HepG2 (cell line): ENCODE measurements at regions not wholly inside any gene's neighbourhood (a gene's known extent, or its start where the extent isn't known, plus 50 kb on each side); places are given as distances from the start of the nearest gene placed in this dataset.
"Not testable (repeated sequence)": the region's sequence is repeated elsewhere in the genome, so short reads cannot be mapped to it uniquely, and the experiment has no call there.

Experiments used
- ATAC-seq: fragments of 200-7000 bp; cut with Tn5 transposase; 3 replicates; pipeline ENCODE4 v1.9.1; 2020; ENCODE audit warnings: mild to moderate bottlenecking, moderate library complexity
- BruUV-seq: library from RNA; stranded (reverse); fragments of 400-500 nt; replicated peaks from 2 replicates; lab custom pipeline; 2021; lab: Mats Ljungman, UMichigan
- CTCF ChIA-PET: fragments of 300-600 bp; formaldehyde crosslinking; extraction: SDS; loops from one replicate; lab custom pipeline; 2021; ENCODE audit warnings: low total read pairs, inconsistent platforms, low intra/inter-chr PET ratio; lab: Yijun Ruan, JAX
- POLR2A ChIA-PET: fragments of 350-600 bp; sonication (Branson Sonifier 250); formaldehyde crosslinking; loops from one replicate; lab custom pipeline; 2020; ENCODE audit warnings: antibody characterized with exemption, inconsistent platforms; lab: Yijun Ruan, JAX
- DNase-seq: peaks from one replicate; pipeline ENCODE4 v3.0.0-alpha.2; 2015; ENCODE audit warnings: low spot score
- FAIRE-seq: peaks from 3 replicates; lab custom pipeline; 2011; peaks lifted over from hg19 to GRCh38; lab: Jason Lieb, UNC
- H2AFZ ChIP-seq: one replicate; pipeline ENCODE4 v1.6.1; 2011; ENCODE audit warnings: low read length, inconsistent platforms
- H3K27ac ChIP-seq: fragments of 300-600 bp; 3 replicates; pipeline ENCODE4 v1.8.0; 2011; ENCODE audit warnings: mixed run types, mild to moderate bottlenecking, mixed read lengths, low read length, inconsistent platforms; ENCODE audit not compliant: insufficient read depth; ENCODE audit errors: extremely low read length
- H3K27me3 ChIP-seq, 2 experiments: fragments of 200-600 bp in 1 of 2; 2 replicates in 1 of 2; 3 replicates in 1 of 2; pipeline versions ENCODE4 v1.6.0 to v1.8.0; 2011; ENCODE audit warnings: low read length in 2 of 2, mild to moderate bottlenecking in 2 of 2, moderate library complexity in 2 of 2, inconsistent platforms in 1 of 2; ENCODE audit not compliant: insufficient read depth in 2 of 2, control insufficient read depth in 1 of 2
- H3K36me3 ChIP-seq, 2 experiments: fragments of 200-600 bp in 1 of 2; replicated peaks in 1 of 2; 2 replicates in 1 of 2; 3 replicates in 1 of 2; pipeline versions ENCODE4 v1.5.1 to v1.8.0; 2011; ENCODE audit warnings: low read length in 2 of 2, inconsistent platforms in 1 of 2; ENCODE audit not compliant: insufficient read depth in 2 of 2, control insufficient read depth in 1 of 2
- H3K4me1 ChIP-seq: 2 replicates; pipeline ENCODE4 v1.5.1; 2012; ENCODE audit warnings: low read length, inconsistent platforms; ENCODE audit not compliant: insufficient read depth
- H3K4me2 ChIP-seq: 2 replicates; pipeline ENCODE4 v1.6.0; 2011; ENCODE audit warnings: low read depth, low read length, inconsistent platforms
- H3K4me3 ChIP-seq, 3 experiments: fragments of 200-600 bp in 1 of 3; sonication (generic), shearing (Covaris generic) in 1 of 3; replicated peaks in 1 of 3; 2 replicates each; pipeline ENCODE4 v1.5.1; 2011 to 2016; ENCODE audit warnings: low read length in 3 of 3, inconsistent platforms in 2 of 3, low read depth in 2 of 3, mild to moderate bottlenecking in 2 of 3, control low read depth in 1 of 3, mixed read lengths in 1 of 3; ENCODE audit not compliant: insufficient read depth in 1 of 3
- H3K79me2 ChIP-seq: one replicate; pipeline ENCODE4 v1.6.1; 2011; ENCODE audit warnings: low read length, inconsistent platforms; ENCODE audit not compliant: insufficient read depth
- H3K9ac ChIP-seq: 2 replicates; pipeline ENCODE4 v1.6.0; 2011; ENCODE audit warnings: mild to moderate bottlenecking, low read depth, low read length, inconsistent platforms; ENCODE audit not compliant: insufficient read depth
- H3K9me3 ChIP-seq: 2 replicates; pipeline ENCODE4 v1.5.1; 2012; ENCODE audit warnings: mild to moderate bottlenecking, low read length
- H4K20me1 ChIP-seq: 2 replicates; pipeline ENCODE4 v1.6.0; 2011; ENCODE audit warnings: inconsistent platforms, mild to moderate bottlenecking, low read length, moderate library complexity; ENCODE audit not compliant: insufficient read depth
- WGBS: methylation state at CpG from one replicate; pipeline ENCODE4 v1.1.6; 2017; ENCODE audit warnings: low lambda C conversion rate; 5-methylcytosine and 5-hydroxymethylcytosine counted together
- in situ Hi-C: cut with HindIII; loops from 2 replicates; pipeline ENCODE4 v1.10.0; 2017; ENCODE audit warnings: low pct_unique_long_range_greater_than_20kb; ENCODE audit not compliant: extremely low pct_ligation_motif_present
- intact Hi-C: fragments of 100-400 bp; cut with micrococcal nuclease; formaldehyde crosslinking; loops from one replicate; pipeline ENCODE4 v1.10.0; 2022; ENCODE audit not compliant: unreplicated experiment

- DNase-seq, in situ Hi-C loops, H2AFZ ChIP-seq, H3K4me2 ChIP-seq, CTCF ChIA-PET, H3K27ac ChIP-seq, H3K4me3 ChIP-seq, H3K36me3 ChIP-seq, H3K9ac ChIP-seq, POLR2A ChIA-PET, H3K4me1 ChIP-seq, H3K27me3 ChIP-seq, H4K20me1 ChIP-seq, H3K79me2 ChIP-seq, intact Hi-C loops, BruUV-seq, H3K9me3 ChIP-seq, FAIRE-seq, ATAC-seq: not testable (repeated sequence)
- WGBS = no CpG with 5 or more reads among the region's 6 CpGs
These were observed 457.6 kb downstream of the GOLGA6L6 start for GRCh38 chr15:20084026-20084425.

- FAIRE-seq, H3K4me1 ChIP-seq, H3K9ac ChIP-seq, DNase-seq, H3K27me3 ChIP-seq, H4K20me1 ChIP-seq, H3K4me3 ChIP-seq, BruUV-seq, H3K27ac ChIP-seq, H3K9me3 ChIP-seq, H3K36me3 ChIP-seq, H3K79me2 ChIP-seq, intact Hi-C loops, H2AFZ ChIP-seq, CTCF ChIA-PET, in situ Hi-C loops, POLR2A ChIA-PET, H3K4me2 ChIP-seq: not testable (repeated sequence)
- WGBS = 87% methylated on average over 3 of the region's 35 CpGs
- peak; percentile 41; the same call in 2 of the 3 replicates for ATAC-seq
These were observed 467.5 kb downstream of the GOLGA6L6 start for GRCh38 chr15:20074082-20074481.

GRCh38 chr15:20069043-20069442 is 472.6 kb downstream of the GOLGA6L6 start:
- H2AFZ ChIP-seq, H3K27ac ChIP-seq, H4K20me1 ChIP-seq, H3K4me3 ChIP-seq, H3K4me1 ChIP-seq, in situ Hi-C loops, H3K9me3 ChIP-seq, H3K27me3 ChIP-seq, FAIRE-seq, DNase-seq, H3K4me2 ChIP-seq, BruUV-seq, H3K36me3 ChIP-seq, H3K9ac ChIP-seq, H3K79me2 ChIP-seq, CTCF ChIA-PET, POLR2A ChIA-PET, intact Hi-C loops: not testable (repeated sequence)
- WGBS = 4% methylated on average over 5 of the region's 5 CpGs
- peak; percentile 85 for ATAC-seq

GRCh38 chr15:20066173-20066572 is 475.4 kb downstream of the GOLGA6L6 start:
- DNase-seq, POLR2A ChIA-PET, FAIRE-seq, H3K9ac ChIP-seq, H3K36me3 ChIP-seq, H3K79me2 ChIP-seq, ATAC-seq, H4K20me1 ChIP-seq, H3K27me3 ChIP-seq, H3K4me1 ChIP-seq, H3K4me2 ChIP-seq, H2AFZ ChIP-seq, intact Hi-C loops, H3K4me3 ChIP-seq, in situ Hi-C loops, CTCF ChIA-PET, BruUV-seq, H3K27ac ChIP-seq, H3K9me3 ChIP-seq: not testable (repeated sequence)
- WGBS = 0% methylated on average over 3 of the region's 5 CpGs
